Tibial nerve (tissue), 4 donors: ENCODE measurements at regions not wholly inside any gene's neighbourhood (a gene's known extent, or its start where the extent isn't known, plus 50 kb on each side); places are given as distances from the start of the nearest gene placed in this dataset.

Experiments used
- EP300 ChIP-seq, 2 donors: sonication (generic); formaldehyde crosslinking; IDR thresholded peaks; one replicate each; pipeline ENCODE4 v1.6.1; 2017; ENCODE audit warnings: antibody characterized with exemption in 2 of 2, mild to moderate bottlenecking in 1 of 2
- TF ChIP-seq, protein P1 (sequence below), 5 experiments: fragments of 200-600 bp in 3 of 5; fragments of 450-650 bp in 2 of 5; sonication (generic) in 3 of 5; IDR thresholded peaks; one replicate each; pipeline ENCODE4 v1.5.1; 2016 to 2019; ENCODE audit warnings: antibody characterized with exemption in 5 of 5, mild to moderate bottlenecking in 3 of 5, moderate library complexity in 2 of 5

DNA sequence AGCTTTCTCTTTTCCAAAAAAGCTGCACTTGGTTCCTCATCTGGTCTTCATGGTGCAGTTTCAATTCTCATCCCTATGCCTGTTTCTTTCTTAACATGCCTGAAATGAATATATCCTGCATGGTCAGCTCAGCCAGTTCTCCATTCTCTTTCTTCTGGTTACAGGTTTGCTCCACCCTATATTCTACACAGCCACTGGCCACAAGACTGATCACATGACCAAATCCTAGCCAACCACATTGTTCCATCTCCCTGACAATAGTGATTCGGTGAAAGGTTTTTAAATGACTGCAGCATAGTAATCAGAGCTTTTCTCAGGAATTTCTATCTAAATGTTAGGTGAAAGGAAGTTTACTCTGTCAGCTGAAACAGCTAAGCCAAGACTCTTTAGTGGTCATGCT, 891.4 kb downstream of the METTL15 start:
- TF ChIP-seq, protein P1, sequence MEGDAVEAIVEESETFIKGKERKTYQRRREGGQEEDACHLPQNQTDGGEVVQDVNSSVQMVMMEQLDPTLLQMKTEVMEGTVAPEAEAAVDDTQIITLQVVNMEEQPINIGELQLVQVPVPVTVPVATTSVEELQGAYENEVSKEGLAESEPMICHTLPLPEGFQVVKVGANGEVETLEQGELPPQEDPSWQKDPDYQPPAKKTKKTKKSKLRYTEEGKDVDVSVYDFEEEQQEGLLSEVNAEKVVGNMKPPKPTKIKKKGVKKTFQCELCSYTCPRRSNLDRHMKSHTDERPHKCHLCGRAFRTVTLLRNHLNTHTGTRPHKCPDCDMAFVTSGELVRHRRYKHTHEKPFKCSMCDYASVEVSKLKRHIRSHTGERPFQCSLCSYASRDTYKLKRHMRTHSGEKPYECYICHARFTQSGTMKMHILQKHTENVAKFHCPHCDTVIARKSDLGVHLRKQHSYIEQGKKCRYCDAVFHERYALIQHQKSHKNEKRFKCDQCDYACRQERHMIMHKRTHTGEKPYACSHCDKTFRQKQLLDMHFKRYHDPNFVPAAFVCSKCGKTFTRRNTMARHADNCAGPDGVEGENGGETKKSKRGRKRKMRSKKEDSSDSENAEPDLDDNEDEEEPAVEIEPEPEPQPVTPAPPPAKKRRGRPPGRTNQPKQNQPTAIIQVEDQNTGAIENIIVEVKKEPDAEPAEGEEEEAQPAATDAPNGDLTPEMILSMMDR (IDR thresholded peaks at IDR 0.05) = no peak
- TF ChIP-seq EP300 (IDR thresholded peaks at IDR 0.05) = no peak
